ENCODE measurements at regions not wholly inside any gene's neighbourhood (a gene's known extent, or its start where the extent isn't known, plus 50 kb on each side); places are given as distances from the start of the nearest gene placed in this dataset.
A peak's percentile ranks its signal among the peaks of the same experiment; 100 is the strongest.
"Not testable (repeated sequence)": the region's sequence is repeated elsewhere in the genome, so short reads cannot be mapped to it uniquely, and the experiment has no call there.

DNA sequence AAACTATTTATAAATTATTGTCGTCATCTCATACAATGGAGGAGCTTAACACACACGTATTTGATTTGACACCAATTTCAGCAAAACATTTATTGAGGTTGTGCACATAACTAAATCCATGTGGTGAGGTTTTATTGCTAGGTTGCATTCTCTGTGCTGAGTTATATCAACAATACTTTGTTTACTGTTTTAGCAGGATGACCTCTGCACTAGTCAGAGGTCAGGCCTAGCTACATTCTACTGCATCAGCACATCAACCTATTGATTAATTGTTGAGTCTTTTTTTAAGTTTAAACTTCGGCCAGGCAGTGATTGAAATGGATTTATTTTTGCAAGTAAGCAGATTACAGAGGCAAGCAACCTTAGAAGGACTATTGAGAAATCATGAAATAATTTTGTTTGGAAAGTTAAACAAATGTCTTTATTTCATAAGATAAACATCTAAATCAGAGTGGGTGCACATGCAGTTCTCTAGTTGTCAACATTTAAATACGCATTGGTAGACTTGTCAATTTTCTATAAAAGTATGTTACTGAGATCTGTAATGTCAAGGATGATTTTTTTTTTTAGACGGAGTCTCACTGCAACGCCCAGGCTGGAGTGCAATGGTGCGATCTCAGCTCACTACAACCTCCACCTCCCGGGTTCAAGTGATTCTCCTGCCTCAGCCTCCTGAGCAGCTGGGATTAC is 75.2 kb upstream of the CD28 start:
- DNase-seq (ENCODE audit: low spot score): no peak

DNA sequence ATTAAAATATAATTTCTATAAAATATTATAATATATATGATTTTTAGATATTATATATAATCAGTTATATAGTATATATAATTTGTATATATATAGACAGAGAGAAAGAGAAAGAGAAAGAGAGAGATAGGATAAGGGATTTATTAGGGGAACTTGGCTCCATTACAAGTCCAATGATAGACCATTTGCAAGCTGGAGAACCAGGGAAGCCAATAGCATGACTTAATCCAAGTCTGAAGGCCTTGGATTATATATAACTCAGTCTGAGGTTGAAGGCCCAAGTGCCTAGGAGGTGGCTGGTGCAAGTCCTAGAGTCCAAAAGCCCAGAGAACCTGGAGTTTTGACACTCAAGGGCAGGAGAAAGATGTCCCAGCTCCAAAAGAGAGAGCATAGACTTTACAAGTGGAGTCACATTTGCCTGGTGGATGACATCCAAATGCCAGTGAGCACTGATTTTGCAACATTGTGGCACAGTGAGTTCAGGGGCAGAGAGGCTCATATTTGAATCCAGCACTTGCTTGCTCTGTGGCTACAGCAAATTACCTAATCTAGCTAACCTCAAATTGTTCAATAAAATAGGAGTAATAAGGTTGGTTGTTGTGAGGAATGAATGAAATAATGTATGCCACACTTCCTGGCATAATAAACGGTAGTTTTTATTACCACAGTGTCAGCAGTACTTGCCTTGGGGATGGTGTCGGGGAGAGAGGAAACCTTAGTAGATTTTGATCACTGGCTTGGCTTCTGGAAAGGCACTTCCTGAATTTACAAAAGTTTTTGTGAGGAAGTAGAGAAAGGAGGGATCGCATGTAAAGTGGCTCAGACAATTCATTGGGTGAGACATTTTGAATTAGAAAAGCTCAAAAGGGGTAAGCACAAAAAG is 69.6 kb upstream of the CD28 start:
- DNase-seq (ENCODE audit: low spot score): no peak

DNA sequence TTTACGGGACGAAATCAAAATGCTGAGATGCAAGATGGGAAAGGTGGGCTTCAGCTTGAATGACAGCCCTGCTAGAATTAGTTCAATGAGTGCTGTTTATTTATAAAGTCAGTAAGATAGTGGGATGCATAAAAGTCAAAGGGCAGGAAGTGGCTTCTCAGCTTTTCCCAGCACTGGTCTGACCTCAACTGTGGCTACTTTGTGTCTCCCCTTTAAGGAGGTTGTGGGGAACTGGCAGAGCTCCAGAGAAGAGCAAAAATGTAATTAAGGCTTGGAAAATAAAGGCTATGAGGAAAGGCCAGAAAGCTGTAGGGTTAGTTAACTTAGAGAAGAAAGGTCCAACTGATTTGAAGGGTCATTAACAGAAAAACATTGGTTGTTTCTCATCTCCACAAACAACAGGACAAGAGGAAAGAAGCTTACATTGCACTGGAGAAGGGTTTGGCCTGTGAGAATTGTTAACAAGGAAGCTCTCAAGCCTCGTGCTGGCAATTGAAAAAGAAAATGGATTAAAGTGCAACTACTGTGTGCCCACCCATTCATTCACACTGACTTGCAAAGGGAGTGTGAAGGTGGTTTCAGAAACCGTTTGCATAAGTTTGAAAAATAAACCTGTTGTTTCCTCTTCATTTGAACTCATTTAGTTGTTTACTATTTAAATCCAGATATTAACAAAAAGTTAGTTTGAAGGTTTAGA is 68.8 kb upstream of the CD28 start:
- DNase-seq (ENCODE audit: low spot score): no peak

DNA sequence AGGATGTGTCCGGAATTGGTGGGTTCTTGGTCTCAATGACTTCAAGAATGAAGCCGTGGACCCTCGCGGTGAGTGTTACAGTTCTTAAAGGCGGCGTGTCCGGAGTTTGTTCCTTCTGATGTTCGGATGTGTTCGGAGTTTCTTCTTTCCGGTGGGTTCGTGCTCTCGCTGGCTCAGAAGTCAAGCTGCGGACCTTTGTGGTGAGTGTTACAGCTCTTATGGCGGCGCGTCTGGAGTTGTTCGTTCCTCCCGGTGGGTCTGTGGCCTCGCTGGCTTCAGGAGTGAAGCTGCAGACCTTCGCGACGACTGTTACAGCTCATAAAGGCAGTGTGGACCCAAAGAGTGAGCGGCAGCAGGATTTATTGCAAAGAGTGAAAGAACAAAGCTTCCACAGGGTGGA is 64.6 kb upstream of the CD28 start:
- not testable (repeated sequence) for DNase-seq (ENCODE audit: low spot score)

DNA sequence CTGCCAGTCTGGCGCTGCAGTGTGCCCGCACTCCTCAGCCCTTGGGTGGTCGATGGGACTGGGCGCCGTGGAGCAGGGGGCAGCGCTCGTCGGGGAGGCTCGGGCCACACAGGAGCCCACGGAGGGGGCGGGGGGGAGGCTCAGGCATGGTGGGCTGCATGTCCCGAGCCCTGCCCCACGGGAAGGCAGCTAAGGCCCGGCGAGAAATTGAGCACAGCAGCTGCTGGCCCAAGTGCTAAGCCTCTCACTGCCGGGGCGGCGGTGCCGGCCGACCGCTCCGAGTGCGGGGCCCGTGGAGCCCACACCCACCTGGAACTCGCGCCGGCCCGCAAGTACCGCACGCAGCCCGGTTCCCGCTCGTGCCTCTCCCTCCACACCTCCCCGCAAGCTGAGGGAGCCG is 63.6 kb upstream of the CD28 start:
- not testable (repeated sequence) for DNase-seq (ENCODE audit: low spot score)

DNA sequence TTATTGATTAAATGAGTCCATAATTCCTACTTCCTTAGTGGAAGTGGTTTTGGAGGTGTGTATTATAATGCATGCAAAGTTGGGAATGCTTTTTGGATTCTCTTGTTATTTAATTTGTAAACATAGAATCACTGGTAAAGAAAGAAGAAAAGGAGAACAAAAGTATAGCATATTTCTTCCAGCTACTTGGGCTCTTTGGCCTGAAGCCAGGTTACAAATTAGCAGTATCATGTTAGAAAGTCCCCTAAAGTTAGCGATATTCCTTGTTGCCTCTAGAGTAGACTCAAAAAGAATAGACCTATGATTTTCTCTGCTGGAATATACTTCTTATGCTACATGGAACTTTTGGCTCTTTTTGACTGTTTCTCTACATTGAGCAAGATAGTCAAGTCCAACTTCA is 60.6 kb upstream of the CD28 start:
- DNase-seq (ENCODE audit: low spot score): no peak

DNA sequence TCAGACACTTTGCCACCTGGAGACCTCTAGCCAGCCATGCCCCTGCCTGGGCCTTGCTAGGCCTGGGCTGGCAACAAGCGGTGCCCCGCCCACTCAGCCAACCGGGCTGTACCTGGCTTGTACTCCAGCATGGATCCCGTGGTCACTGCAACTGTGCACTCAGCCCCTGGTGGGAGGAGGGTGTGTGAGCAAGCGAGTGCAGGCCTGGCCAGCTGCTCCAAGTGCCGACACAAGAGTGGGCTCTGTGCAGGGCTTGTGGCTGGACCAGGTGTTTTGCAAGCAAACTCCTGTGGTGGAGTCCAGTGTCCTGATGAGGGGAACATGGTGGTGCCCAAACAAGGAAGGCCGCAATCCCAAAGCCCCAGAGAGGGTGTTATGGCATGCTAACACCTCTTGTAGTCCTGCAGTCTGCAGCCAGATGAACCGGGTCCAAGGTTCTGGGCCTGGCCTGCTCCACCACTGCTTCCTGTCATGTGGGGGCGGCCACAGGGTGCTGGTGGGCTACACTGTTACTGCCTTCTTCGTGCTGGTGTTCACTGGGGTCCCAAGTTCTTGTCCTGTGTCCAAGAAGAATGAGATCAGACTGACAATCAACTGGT is 60.1 kb upstream of the CD28 start:
- DNase-seq (ENCODE audit: low spot score): no peak

DNA sequence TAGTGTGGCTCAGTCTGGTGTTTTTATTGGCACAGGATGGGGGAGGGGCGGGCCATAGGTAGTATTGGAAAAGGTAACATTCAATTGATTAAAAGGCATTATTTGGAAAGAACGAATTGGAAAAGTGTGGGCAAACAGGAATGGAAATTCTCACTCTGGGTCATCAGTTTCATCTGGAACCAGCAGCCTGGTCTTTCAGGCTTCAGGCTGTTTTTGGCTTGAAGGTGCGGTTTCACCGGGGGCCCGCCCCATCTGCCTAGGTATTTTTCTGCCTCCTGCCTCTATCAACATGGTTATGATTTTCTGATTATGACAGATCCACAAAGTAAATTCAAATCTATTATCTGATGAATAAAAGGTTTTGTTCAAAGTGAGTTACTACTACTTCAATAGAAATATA is 59.5 kb upstream of the CD28 start:
- no peak for DNase-seq (ENCODE audit: low spot score)

DNA sequence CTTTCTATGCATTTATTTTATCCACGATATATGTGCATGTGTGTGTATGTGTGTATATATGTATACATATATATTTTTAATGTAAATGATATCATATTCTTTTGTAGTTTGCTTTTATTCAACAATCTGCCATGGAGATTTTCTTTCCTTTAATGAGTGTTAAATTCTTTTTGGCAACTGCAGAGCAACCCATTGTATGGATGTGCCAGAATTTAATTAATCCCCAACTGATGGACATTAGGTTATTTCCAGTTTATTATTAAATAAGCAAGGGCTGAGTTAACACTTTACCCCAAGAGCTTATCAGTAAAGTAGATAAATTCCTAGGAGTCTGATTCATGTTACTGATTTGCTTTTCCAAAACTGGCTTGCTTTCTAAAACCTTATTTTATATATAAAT is 58.9 kb upstream of the CD28 start:
- no peak for DNase-seq (ENCODE audit: low spot score)

DNA sequence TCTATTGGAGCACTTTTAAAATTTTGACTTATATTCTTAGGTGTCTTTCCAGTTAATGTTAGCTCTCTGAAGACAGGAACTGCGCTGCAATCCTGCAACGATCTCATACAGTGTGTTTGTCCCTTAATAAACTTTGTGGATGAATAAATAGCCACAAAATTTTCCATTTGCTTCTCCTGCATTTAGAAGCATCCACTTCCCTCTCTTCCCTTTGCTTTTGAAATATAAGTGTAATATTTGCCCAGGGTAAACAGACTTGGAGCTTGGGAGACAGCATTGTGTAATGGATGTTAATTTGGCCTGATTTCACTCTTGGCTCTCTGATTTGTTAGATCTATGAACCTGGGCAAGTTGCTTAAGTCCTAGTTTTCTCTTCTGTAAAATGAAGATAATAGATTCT is 58.2 kb upstream of the CD28 start:
- DNase-seq (ENCODE audit: low spot score): no peak

DNA sequence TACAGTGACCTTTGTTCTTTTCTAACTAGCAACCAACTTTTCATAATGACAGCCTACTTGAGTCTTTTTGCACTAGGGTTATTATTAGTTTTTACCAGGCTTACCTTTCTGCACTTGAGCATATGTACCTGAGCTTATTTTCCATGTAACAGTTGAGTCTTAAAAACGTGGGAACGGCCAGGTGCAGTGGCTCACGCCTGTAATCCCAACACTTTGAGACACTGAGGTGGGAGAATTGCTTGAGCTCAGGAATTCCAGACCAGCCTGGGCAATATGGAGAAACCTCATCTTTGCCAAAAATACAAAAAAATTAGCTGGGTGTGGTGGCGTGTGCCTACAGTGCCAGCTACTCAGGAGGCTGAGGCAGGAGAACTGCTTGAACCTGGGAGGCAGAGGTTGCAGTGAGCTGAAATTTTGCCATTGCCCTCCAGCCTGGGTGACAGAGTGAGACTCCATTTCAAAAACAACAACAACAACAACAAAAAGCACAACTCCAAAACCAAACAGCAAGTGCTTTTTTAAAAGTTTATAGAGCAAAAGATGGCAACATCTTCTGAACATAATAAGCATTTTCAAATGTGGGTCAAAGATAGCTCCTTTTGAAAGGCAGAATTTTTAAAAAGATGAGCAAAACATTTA is 57.1 kb upstream of the CD28 start:
- DNase-seq (ENCODE audit: low spot score): no peak

DNA sequence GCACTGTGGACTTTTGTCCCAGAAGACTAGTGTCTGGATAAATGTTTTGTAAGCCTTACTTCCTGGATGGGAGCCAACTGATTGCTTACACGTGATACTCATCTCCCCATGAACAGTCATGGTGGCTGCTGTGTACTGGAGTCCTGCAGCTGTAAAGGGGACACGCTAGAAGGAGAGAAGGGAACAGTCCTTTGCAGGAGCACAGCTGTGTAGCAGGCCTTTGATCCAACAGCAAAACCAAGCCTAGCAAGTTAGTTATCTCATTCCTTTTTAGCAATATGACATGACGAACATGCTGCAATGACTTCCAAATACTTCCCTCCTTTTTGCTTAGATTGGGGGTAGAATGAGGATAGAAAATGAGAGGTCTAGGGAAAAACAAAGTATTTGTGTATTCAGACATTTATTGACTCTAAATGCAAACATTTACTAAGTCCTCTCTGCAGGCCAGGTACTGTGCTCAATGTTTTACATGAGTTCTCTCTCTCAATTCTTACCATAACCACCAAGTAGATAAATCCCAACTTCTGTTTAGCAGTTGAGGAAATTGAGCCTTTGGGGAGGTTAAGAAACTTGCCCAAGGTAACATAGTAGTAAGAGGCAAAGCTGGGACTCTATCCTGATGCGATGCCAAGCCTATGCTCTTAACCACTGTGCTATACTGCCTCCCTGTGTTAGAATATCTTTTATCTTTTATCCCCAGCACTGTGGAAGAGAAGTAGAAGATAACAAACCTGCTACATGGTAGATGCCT is 55.4 kb upstream of the CD28 start:
- peak; percentile 12 for DNase-seq (ENCODE audit: low spot score)

DNA sequence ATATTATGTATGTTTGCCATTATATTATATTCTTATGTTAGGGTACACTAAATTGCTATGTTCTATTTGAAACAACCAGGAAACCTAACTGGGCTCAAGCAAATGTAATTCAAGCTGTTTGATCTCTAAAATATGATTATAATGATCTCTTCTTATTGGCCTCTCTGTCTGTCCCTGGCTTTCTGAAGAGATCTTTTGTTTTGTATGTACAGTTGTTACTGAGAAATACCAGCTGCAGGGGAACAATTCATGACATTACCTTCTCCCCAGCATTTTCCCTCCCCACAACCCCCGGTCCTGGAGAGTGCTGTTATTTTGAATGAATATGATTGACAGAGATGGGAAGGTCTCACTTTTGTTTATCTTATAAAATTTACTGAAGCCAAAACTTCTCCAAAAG is 54.8 kb upstream of the CD28 start:
- DNase-seq (ENCODE audit: low spot score): no peak

DNA sequence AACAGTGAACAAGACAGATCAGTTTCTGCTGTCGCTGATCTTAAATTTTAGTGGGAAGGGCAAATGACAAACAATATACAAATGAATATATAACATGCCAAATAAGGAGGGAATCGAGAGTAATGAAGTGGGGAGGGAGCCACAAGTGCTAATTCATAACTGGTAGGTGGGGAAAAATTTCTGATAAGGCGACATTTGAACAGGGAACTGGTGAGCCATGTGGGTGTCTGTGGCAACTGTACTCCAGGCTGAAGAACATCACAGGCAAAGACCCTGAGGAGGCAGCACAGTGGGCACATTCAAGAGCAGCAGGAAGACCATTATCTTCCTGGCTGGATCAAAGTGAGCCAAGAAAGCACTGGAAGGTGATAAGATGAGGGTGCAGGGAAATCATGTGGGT is 51.6 kb upstream of the CD28 start:
- no peak for DNase-seq (ENCODE audit: low spot score)

DNA sequence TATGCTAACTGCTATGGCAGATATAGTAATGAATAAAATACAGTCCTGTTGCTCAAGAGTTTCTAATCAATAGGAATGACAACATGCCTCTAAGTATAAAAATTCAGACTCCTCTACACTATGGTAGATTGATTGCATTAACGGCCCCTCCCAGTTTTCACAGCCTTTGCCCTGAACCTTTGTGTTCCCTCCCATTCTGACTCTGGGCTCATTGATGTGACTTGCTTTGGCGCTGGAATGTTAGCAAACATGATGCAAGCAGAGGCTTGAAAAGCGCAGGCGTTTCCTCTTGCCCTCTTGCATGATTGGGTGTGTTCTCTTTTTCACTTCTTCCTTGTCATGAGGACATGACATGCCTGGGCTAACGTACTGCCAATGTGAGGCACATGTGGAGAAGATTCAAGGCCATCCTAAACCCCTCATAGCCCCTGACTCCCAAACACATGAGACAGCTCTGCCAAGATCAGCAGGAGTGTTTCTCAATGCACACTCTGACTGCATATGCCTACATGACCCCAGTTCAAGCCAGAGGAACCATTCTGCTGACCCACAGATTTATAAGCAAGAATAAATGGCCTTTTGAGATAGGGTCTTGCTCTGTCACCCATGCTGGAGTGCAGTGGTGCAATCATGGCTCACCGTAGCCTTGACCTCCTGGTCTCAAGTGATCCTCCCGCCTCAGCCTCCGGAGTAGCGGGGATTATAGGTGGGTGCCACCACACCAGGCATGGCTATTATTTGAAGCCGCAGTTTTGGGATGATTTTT is 49.7 kb upstream of the CD28 start:
- peak; percentile 2 for DNase-seq (ENCODE audit: low spot score)

Data from CD4-positive, alpha-beta T cell treated with Interleukin-15 for 4 hours (primary cell).